H9 (cell line): ENCODE measurements at regions not wholly inside any gene's neighbourhood (a gene's known extent, or its start where the extent isn't known, plus 50 kb on each side); places are given as distances from the start of the nearest gene placed in this dataset.

Experiments
- DNase-seq: peaks from one replicate; pipeline ENCODE4 v3.0.0-alpha.2; 2017
- H2AFZ ChIP-seq: one replicate; pipeline ENCODE4 v1.6.1; 2013; ENCODE audit warnings: mild to moderate bottlenecking, low read length, control low read depth, moderate library complexity
- H2AK5ac ChIP-seq: 2 replicates; pipeline ENCODE4 v1.6.1; 2013; ENCODE audit warnings: low read length, control low read depth, mixed read lengths; ENCODE audit not compliant: insufficient read length
- H2BK120ac ChIP-seq: one replicate; pipeline ENCODE4 v1.6.1; 2013; ENCODE audit warnings: low read depth, mild to moderate bottlenecking, low read length, control low read depth, inconsistent platforms; ENCODE audit not compliant: poor library complexity, severe bottlenecking
- H2BK12ac ChIP-seq: 2 replicates; pipeline ENCODE4 v1.6.1; 2013; ENCODE audit warnings: low read length, control low read depth, mixed read lengths, low read depth; ENCODE audit not compliant: insufficient read length
- H2BK15ac ChIP-seq: 2 replicates; pipeline ENCODE4 v1.6.1; 2013; ENCODE audit warnings: low read depth, low read length, control low read depth
- H2BK20ac ChIP-seq: one replicate; pipeline ENCODE4 v1.6.1; 2013; ENCODE audit warnings: low read depth, mild to moderate bottlenecking, low read length, control low read depth, inconsistent platforms; ENCODE audit not compliant: poor library complexity, severe bottlenecking
- H2BK5ac ChIP-seq: 2 replicates; pipeline ENCODE4 v1.6.1; 2013; ENCODE audit warnings: low read length, control low read depth, mixed read lengths; ENCODE audit not compliant: insufficient read length
- H3K14ac ChIP-seq: 2 replicates; pipeline ENCODE4 v1.6.1; 2013; ENCODE audit warnings: low read length, control low read depth; ENCODE audit not compliant: insufficient read depth
- H3K18ac ChIP-seq: 2 replicates; pipeline ENCODE4 v1.6.1; 2013; ENCODE audit warnings: low read depth, mild to moderate bottlenecking, mixed read lengths, low read length, control low read depth; ENCODE audit not compliant: insufficient read length
- H3K23ac ChIP-seq: 2 replicates; pipeline ENCODE4 v1.6.1; 2013; ENCODE audit warnings: low read length, control low read depth, mixed read lengths, low read depth; ENCODE audit not compliant: insufficient read length
- H3K23me2 ChIP-seq: 2 replicates; pipeline ENCODE4 v1.6.1; 2013; ENCODE audit warnings: low read depth, mild to moderate bottlenecking, mixed read lengths, low read length, control low read depth; ENCODE audit not compliant: insufficient read length, poor library complexity, severe bottlenecking
- H3K27ac ChIP-seq: 2 replicates; pipeline ENCODE4 v1.5.1; 2013; ENCODE audit warnings: low read length, control low read depth, mixed read lengths, low read depth; ENCODE audit not compliant: insufficient read length
- H3K27me3 ChIP-seq: 2 replicates; pipeline ENCODE4 v1.6.1; 2013; ENCODE audit warnings: low read length, control low read depth, inconsistent platforms; ENCODE audit not compliant: insufficient read depth
- H3K4ac ChIP-seq: 2 replicates; pipeline ENCODE4 v1.6.1; 2013; ENCODE audit warnings: low read depth, mild to moderate bottlenecking, control low read depth, inconsistent platforms, low read length, moderate library complexity
- H3K4me1 ChIP-seq: 2 replicates; pipeline ENCODE4 v1.6.1; 2013; ENCODE audit warnings: low read length, control low read depth, inconsistent platforms; ENCODE audit not compliant: insufficient read depth
- H3K4me2 ChIP-seq: 2 replicates; pipeline ENCODE4 v1.6.1; 2013; ENCODE audit warnings: low read length, control low read depth, mixed read lengths; ENCODE audit not compliant: insufficient read length, insufficient read depth
- H3K56ac ChIP-seq: 2 replicates; pipeline ENCODE4 v1.6.1; 2013; ENCODE audit warnings: low read depth, mild to moderate bottlenecking, mixed read lengths, low read length, control low read depth; ENCODE audit not compliant: insufficient read length
- H3K79me1 ChIP-seq: 2 replicates; pipeline ENCODE4 v1.6.1; 2013; ENCODE audit warnings: low read depth, mild to moderate bottlenecking, moderate library complexity, low read length, control low read depth, inconsistent platforms; ENCODE audit not compliant: insufficient read depth, poor library complexity, severe bottlenecking
- H3K79me2 ChIP-seq: 2 replicates; pipeline ENCODE4 v1.6.1; 2013; ENCODE audit warnings: low read length, control low read depth, inconsistent platforms; ENCODE audit not compliant: insufficient read depth
- H3K9ac ChIP-seq: 2 replicates; pipeline ENCODE4 v1.6.1; 2013; ENCODE audit warnings: low read length, control low read depth, mixed read lengths; ENCODE audit not compliant: insufficient read length; ENCODE audit errors: extremely low read depth
- H3K9me3 ChIP-seq: one replicate; pipeline ENCODE4 v1.6.1; 2013; ENCODE audit warnings: low read depth, low read length, inconsistent platforms; ENCODE audit not compliant: control insufficient read depth
- H3T11ph ChIP-seq: one replicate; pipeline ENCODE4 v1.6.1; 2013; ENCODE audit warnings: mild to moderate bottlenecking, low read length, control low read depth, inconsistent platforms
- H4K20me1 ChIP-seq: one replicate; pipeline ENCODE4 v1.6.1; 2013; ENCODE audit not compliant: control insufficient read depth, insufficient read length, insufficient read depth
- H4K5ac ChIP-seq: 2 replicates; pipeline ENCODE4 v1.6.1; 2013; ENCODE audit warnings: low read depth, mild to moderate bottlenecking, mixed read lengths, low read length, control low read depth; ENCODE audit not compliant: insufficient read length
- H4K8ac ChIP-seq: replicated peaks from 2 replicates; pipeline ENCODE4 v1.6.1; 2013; ENCODE audit warnings: low read length, control low read depth, mixed read lengths, low read depth; ENCODE audit not compliant: insufficient read length
- H4K91ac ChIP-seq: 2 replicates; pipeline ENCODE4 v1.6.1; 2013; ENCODE audit warnings: low read depth, mild to moderate bottlenecking, moderate library complexity, mixed read lengths, low read length, control low read depth; ENCODE audit not compliant: insufficient read length
- H3K27ac Mint-ChIP-seq, 3 experiments: 2 replicates in 2 of 3; 3 replicates in 1 of 3; pipeline ENCODE4 v1.8.0; 2020 to 2021; ENCODE audit warnings: mixed read lengths in 3 of 3, mild to moderate bottlenecking in 1 of 3, moderate library complexity in 1 of 3
- H3K27me3 Mint-ChIP-seq: 2 replicates; pipeline ENCODE4 v1.8.0; 2021; ENCODE audit warnings: low read depth, mild to moderate bottlenecking, moderate library complexity, mixed read lengths
- H3K36me3 Mint-ChIP-seq, 3 experiments: 2 replicates in 2 of 3; 3 replicates in 1 of 3; pipeline ENCODE4 v1.8.0; 2020 to 2021; ENCODE audit warnings: low read depth in 3 of 3, mixed read lengths in 3 of 3; ENCODE audit not compliant: insufficient read depth in 1 of 3
- H3K4me1 Mint-ChIP-seq, 2 experiments: 2 replicates each; pipeline ENCODE4 v1.8.0; 2020; ENCODE audit warnings: mixed read lengths in 2 of 2
- H3K4me3 Mint-ChIP-seq, 2 experiments: 2 replicates in 1 of 2; 3 replicates in 1 of 2; pipeline ENCODE4 v1.8.0; 2020 to 2021; ENCODE audit warnings: mild to moderate bottlenecking in 2 of 2, mixed read lengths in 2 of 2, moderate library complexity in 1 of 2
- H3K9me3 Mint-ChIP-seq, 2 experiments: 2 replicates in 1 of 2; 3 replicates in 1 of 2; pipeline ENCODE4 v1.8.0; 2020; ENCODE audit warnings: mild to moderate bottlenecking in 2 of 2, mixed read lengths in 2 of 2, moderate library complexity in 1 of 2
- CTCF ChIP-seq: fragments of 200-600 bp; sonication (generic); conservative IDR thresholded peaks from 3 replicates; pipeline ENCODE4 v1.8.0; 2021; ENCODE audit warnings: antibody characterized with exemption, mild to moderate bottlenecking
- WGBS: extraction: QIAGEN DNeasy Blood & Tissue Kit; methylation state at CpG from one replicate; pipeline ENCODE4 v1.1.7; 2013; ENCODE audit warnings: missing lambda C conversion rate, low lambda C conversion rate, mixed read lengths; ENCODE audit not compliant: insufficient read length; ENCODE audit errors: extremely low coverage; 5-methylcytosine and 5-hydroxymethylcytosine counted together

GRCh38 chr2:236632295-236633218, 62.9 kb downstream of the ACKR3 start:
- peak overlapping the region in 1 of 3 experiments; percentile 68; a peak in 2 of 7 replicates for H3K27ac Mint-ChIP-seq
- H3K56ac ChIP-seq, result no peak overlapping the region

More at GRCh38 chr2:236632295-236633218, 62.9 kb downstream of the ACKR3 start:
- H2BK120ac ChIP-seq, result no peak overlapping the region
- WGBS, result no CpG with 5 or more reads among the region's 11 CpGs
- H3K27ac ChIP-seq, result no peak overlapping the region
- Mint-ChIP-seq H3K27me3 (peaks cover 8% of the 10 kb centered on the region), H3K9me3 (peaks cover 0 to 3% of the 10 kb centered on the region in 2 experiments; a peak in 1 of 5 replicates), H3K4me3 (no peak overlapping the region; a peak in 1 of 5 replicates), H3K36me3 (no peaks in the 10 kb centered on the region; a peak in 1 of 7 replicates), H3K4me1 (no peaks in the 10 kb centered on the region)
- H2BK15ac ChIP-seq, result no peak overlapping the region
- H4K8ac ChIP-seq, result no peak overlapping the region
- no peaks in the 10 kb centered on the region for H3K9me3 ChIP-seq
- H3K4ac ChIP-seq, result no peak overlapping the region
- H3K9ac ChIP-seq, result no peak overlapping the region
- H2BK20ac ChIP-seq, result no peak overlapping the region
- H3K14ac ChIP-seq, result peak overlapping the region; percentile 23; the same call in 1 of the 2 replicates
- no peaks in the 10 kb centered on the region for H4K20me1 ChIP-seq
- H3K23me2 ChIP-seq, result no peaks in the 10 kb centered on the region
- H2AK5ac ChIP-seq, result no peak overlapping the region
- no peak overlapping the region for H4K5ac ChIP-seq
- H3K79me2 ChIP-seq, result no peaks in the 10 kb centered on the region
- no peak overlapping the region for H3K4me2 ChIP-seq
- no peaks in the 10 kb centered on the region for H3K27me3 ChIP-seq
- DNase-seq, result peak; percentile 14
- no peak overlapping the region for H4K91ac ChIP-seq
- H2BK5ac ChIP-seq, result no peak overlapping the region
- no peak overlapping the region for H2AFZ ChIP-seq
- no peak for TF ChIP-seq CTCF
- H3K79me1 ChIP-seq, result no peaks in the 10 kb centered on the region
- H2BK12ac ChIP-seq, result no peak overlapping the region
- no peaks in the 10 kb centered on the region for H3K4me1 ChIP-seq
- H3K23ac ChIP-seq, result no peak overlapping the region
- H3K18ac ChIP-seq, result no peak overlapping the region
- H3T11ph ChIP-seq, result no peak overlapping the region
